Neutrophil (primary cell): ENCODE measurements at regions not wholly inside any gene's neighbourhood (a gene's known extent, or its start where the extent isn't known, plus 50 kb on each side); places are given as distances from the start of the nearest gene placed in this dataset.
A peak's percentile ranks its signal among the peaks of the same experiment; 100 is the strongest.

ENCODE experiments used
- H3K27ac ChIP-seq: fragments of 200-600 bp; sonication (generic); 2 replicates; pipeline ENCODE4 v1.5.1; 2016; ENCODE audit warnings: mild to moderate bottlenecking, moderate library complexity
- H3K27me3 ChIP-seq: fragments of 200-600 bp; sonication (generic); 2 replicates; pipeline ENCODE4 v1.6.0; 2016; ENCODE audit warnings: mild to moderate bottlenecking
- H3K36me3 ChIP-seq: fragments of 200-600 bp; sonication (generic); 2 replicates; pipeline ENCODE4 v1.5.1; 2017
- H3K4me1 ChIP-seq, 2 experiments: fragments of 200-600 bp in 1 of 2; sonication (generic) in 1 of 2; 1 replicate in 1 of 2; 2 replicates in 1 of 2; pipeline versions ENCODE4 v1.5.1 to v1.6.1; 2013 to 2016; ENCODE audit warnings: low read depth in 1 of 2, low read length in 1 of 2, mild to moderate bottlenecking in 1 of 2, moderate library complexity in 1 of 2; ENCODE audit not compliant: control insufficient read depth in 1 of 2, insufficient read depth in 1 of 2
- H3K4me3 ChIP-seq, 2 experiments: fragments of 200-600 bp in 1 of 2; sonication (generic) in 1 of 2; 1 replicate in 1 of 2; 2 replicates in 1 of 2; pipeline ENCODE4 v1.5.1; 2013 to 2016; ENCODE audit warnings: low read depth in 1 of 2, low read length in 1 of 2, mild to moderate bottlenecking in 1 of 2, moderate library complexity in 1 of 2
- H3K9me3 ChIP-seq: fragments of 200-600 bp; sonication (generic); 2 replicates; pipeline ENCODE4 v1.5.1; 2016
- TF ChIP-seq, protein P1 (sequence below): fragments of 200-600 bp; sonication (generic); IDR thresholded peaks from 2 replicates; pipeline ENCODE4 v1.5.1; 2016; ENCODE audit warnings: antibody characterized with exemption

DNA sequence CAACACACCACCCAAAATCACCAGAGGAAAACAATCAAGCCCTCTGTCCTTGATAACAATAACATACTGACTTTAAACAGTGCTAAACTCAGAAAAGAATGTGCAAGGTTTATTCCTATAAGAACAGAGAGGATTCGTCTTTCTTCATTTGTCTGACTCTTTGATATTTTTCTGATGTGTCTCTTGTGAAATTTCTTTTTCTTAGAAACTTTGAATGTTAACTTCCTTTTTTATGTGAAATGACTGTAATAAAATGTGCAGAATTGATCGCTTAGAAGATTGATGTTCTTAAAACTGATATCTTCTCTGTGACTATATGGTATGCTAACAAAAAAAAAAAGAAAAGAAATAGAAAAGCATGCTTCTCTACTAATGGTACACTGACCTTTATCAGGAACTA, 947.4 kb upstream of the CITED2 start:
- H3K27me3 ChIP-seq = no peaks in the 10 kb centered on the region
- no peak overlapping the region for H3K27ac ChIP-seq
- TF ChIP-seq, protein P1, sequence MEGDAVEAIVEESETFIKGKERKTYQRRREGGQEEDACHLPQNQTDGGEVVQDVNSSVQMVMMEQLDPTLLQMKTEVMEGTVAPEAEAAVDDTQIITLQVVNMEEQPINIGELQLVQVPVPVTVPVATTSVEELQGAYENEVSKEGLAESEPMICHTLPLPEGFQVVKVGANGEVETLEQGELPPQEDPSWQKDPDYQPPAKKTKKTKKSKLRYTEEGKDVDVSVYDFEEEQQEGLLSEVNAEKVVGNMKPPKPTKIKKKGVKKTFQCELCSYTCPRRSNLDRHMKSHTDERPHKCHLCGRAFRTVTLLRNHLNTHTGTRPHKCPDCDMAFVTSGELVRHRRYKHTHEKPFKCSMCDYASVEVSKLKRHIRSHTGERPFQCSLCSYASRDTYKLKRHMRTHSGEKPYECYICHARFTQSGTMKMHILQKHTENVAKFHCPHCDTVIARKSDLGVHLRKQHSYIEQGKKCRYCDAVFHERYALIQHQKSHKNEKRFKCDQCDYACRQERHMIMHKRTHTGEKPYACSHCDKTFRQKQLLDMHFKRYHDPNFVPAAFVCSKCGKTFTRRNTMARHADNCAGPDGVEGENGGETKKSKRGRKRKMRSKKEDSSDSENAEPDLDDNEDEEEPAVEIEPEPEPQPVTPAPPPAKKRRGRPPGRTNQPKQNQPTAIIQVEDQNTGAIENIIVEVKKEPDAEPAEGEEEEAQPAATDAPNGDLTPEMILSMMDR = no peak
- no peak overlapping the region for H3K4me3 ChIP-seq
- H3K36me3 ChIP-seq = no peaks in the 10 kb centered on the region
- peaks cover 16 to 18% of the 10 kb centered on the region in 2 experiments for H3K4me1 ChIP-seq
- no peaks in the 10 kb centered on the region for H3K9me3 ChIP-seq

DNA sequence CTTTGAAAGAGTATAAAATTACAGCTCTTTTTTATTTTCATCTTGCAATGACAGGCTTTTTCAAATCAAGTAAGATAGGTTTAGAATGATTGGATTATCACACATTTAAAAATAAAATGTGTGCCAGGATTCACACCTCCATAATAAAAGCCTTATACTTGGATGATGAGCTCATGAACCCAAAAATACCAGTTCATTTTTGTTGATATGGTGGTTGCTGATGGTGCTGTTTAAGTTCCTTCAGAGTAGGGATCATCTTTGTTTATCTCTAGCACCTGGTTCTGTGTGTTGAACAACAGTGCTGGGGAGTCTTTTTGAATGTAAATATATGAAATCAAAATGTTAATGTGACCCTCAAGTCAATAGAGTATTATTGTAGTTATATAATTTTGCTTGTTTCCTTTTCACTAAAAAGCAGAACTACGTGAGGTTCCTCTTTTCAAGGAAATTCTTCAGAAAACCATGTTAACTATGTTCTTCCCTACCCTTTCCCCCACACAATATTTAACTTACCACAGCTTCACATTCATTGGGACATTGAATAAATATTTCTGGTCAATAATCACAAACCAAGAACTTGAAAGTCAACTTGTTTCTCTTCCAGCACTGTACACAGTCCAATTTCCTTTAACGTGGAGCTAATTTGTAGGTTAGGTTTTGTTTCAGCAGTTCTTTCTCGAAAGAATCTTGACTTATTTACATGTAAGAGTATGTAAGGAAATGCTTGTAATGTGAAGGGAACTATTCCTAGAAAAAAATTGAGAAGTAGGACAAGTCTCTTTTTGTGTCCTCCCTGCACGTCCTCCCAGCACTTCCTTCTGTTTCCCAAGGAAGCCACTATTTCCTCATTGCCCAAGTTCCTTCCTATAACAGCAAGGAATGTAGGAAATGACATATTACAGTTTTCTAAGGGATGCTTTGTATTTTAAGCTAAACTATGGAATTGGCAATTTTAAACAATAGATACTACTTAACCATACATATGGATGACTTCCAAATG, 945.9 kb upstream of the CITED2 start:
- Histone ChIP-seq H3K36me3 (no peaks in the 10 kb centered on the region), H3K9me3 (no peaks in the 10 kb centered on the region), H3K27ac (peak overlapping the region; percentile 72), H3K4me1 (peaks cover 16 to 18% of the 10 kb centered on the region in 2 experiments), H3K4me3 (no peak overlapping the region), H3K27me3 (no peaks in the 10 kb centered on the region)
- TF ChIP-seq, protein P1 = no peak

DNA sequence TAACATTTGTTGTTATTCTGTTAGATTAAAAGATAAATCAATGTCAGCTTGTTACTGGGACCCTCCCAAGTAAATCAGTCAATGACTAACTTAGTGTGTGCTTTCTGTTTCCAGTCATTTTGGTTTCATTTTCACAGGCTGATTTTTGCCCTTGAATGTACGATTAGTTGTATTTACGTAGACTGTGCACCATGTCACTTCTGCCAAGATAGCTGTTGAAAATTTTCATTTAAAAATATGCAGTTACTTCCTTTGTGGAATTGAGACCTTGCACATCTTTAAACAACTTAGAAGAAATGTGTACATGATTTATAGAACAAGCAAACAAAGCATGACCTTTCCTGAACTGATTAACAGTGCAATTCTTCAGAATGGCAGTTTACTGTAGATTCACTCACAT, 944.8 kb upstream of the CITED2 start:
- Histone ChIP-seq H3K36me3 (no peaks in the 10 kb centered on the region), H3K27me3 (no peaks in the 10 kb centered on the region), H3K27ac (no peak overlapping the region), H3K4me3 (no peak overlapping the region), H3K4me1 (peaks cover 16 to 18% of the 10 kb centered on the region in 2 experiments), H3K9me3 (no peaks in the 10 kb centered on the region)
- TF ChIP-seq, protein P1 = no peak

DNA sequence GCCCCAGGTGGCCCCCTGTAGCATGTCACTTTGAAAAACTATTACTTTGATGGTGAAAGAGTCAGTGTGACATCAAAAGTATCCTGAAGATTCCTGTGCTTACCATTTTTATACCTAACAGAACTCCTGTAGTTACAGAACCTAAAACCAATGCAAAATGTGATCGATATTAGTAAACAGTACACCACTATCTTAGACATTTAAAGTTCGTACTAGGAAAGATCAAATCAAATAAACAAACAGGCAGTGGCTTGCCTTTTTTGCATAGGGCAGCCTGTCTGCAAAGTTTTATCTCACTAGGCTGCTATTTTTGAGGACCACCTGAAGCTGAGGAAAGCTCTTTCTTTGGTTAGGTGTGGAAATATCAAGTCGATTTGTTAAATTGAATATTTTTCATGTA, 944.0 kb upstream of the CITED2 start:
- Histone ChIP-seq H3K4me1 (peaks cover 16 to 18% of the 10 kb centered on the region in 2 experiments), H3K4me3 (no peak overlapping the region), H3K27ac (no peak overlapping the region), H3K36me3 (no peaks in the 10 kb centered on the region), H3K27me3 (no peaks in the 10 kb centered on the region), H3K9me3 (no peaks in the 10 kb centered on the region)
- TF ChIP-seq, protein P1 = no peak

DNA sequence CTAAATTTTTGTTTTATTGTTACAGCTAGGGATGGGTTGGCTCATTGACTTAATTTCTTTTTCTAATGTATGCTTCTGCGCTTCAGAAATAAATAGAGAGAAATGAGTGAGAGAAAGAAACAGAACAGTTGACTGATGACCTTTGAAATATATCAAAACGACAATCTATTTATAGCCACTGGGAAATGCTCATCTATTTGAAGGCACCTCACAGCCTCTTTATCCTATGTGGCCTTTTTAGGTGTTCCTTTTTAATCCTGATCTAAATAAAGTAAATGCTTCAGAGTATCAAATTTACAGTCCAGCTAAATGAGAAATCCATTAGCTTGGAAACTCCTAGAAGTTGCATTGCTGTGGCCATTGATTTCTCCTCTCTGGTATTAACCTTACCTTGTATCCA, 943.5 kb upstream of the CITED2 start:
- no peak overlapping the region for H3K4me3 ChIP-seq
- peaks cover 16 to 18% of the 10 kb centered on the region in 2 experiments for H3K4me1 ChIP-seq
- no peak overlapping the region for H3K27ac ChIP-seq
- H3K27me3 ChIP-seq = no peaks in the 10 kb centered on the region
- H3K36me3 ChIP-seq = no peaks in the 10 kb centered on the region
- TF ChIP-seq, protein P1 = no peak
- no peaks in the 10 kb centered on the region for H3K9me3 ChIP-seq
